GM12874 (cell line): ENCODE measurements at regions not wholly inside any gene's neighbourhood (a gene's known extent, or its start where the extent isn't known, plus 50 kb on each side); places are given as distances from the start of the nearest gene placed in this dataset.

Experiments
- CTCF ChIP-seq: IDR thresholded peaks from 2 replicates; pipeline ENCODE4 v1.5.1; 2011; ENCODE audit warnings: low read depth, mild to moderate bottlenecking, control low read depth, low read length, moderate library complexity; ENCODE audit not compliant: insufficient read depth

- TF ChIP-seq CTCF = no peak
These were observed 232.0 kb upstream of the IGF1R start for GRCh38 chr15:98416222-98416855.

- no peak for TF ChIP-seq CTCF
These were observed 231.0 kb upstream of the IGF1R start for GRCh38 chr15:98417346-98417745.

- TF ChIP-seq CTCF = no peak
These were observed 230.2 kb upstream of the IGF1R start for GRCh38 chr15:98418122-98418521.

- TF ChIP-seq CTCF = no peak
These were observed 229.1 kb upstream of the IGF1R start for GRCh38 chr15:98419173-98419780.

GRCh38 chr15:98420837-98421236 is 227.5 kb upstream of the IGF1R start:
- no peak for TF ChIP-seq CTCF

GRCh38 chr15:98421419-98422129 is 226.8 kb upstream of the IGF1R start:
- TF ChIP-seq CTCF = peak; percentile 96

- TF ChIP-seq CTCF = no peak
These were observed 226.2 kb upstream of the IGF1R start for GRCh38 chr15:98422130-98422478.
